HG02885 (cell line): ENCODE measurements at regions not wholly inside any gene's neighbourhood (a gene's known extent, or its start where the extent isn't known, plus 50 kb on each side); places are given as distances from the start of the nearest gene placed in this dataset.
A peak's percentile ranks its signal among the peaks of the same experiment; 100 is the strongest.

Experiments used
- ATAC-seq: cut with Tn5 transposase; IDR thresholded peaks from one replicate; pipeline ENCODE4 v1.9.1; 2021; ENCODE audit warnings: mild to moderate bottlenecking; ENCODE audit not compliant: unreplicated experiment, poor library complexity

- ATAC-seq = no peak
Observed at GRCh38 chr4:115749404-115749803, 636.0 kb upstream of the NDST4 start.

- ATAC-seq = no peak
Observed at GRCh38 chr4:115740806-115741205, 627.4 kb upstream of the NDST4 start.

- no peak for ATAC-seq
Observed at GRCh38 chr4:115729739-115730266, 616.4 kb upstream of the NDST4 start.

GRCh38 chr4:115723621-115724020 is 610.2 kb upstream of the NDST4 start:
- no peak for ATAC-seq

GRCh38 chr4:115720611-115721010 is 607.2 kb upstream of the NDST4 start:
- no peak for ATAC-seq

GRCh38 chr4:115711575-115711974 is 598.2 kb upstream of the NDST4 start:
- ATAC-seq = no peak

- ATAC-seq = peak; percentile 60
Observed at GRCh38 chr4:115688961-115689360, 575.5 kb upstream of the NDST4 start.

GRCh38 chr4:115687052-115687755 is 573.8 kb upstream of the NDST4 start:
- ATAC-seq = no peak

GRCh38 chr4:115678425-115678941 is 565.1 kb upstream of the NDST4 start:
- no peak for ATAC-seq

- ATAC-seq = no peak
Observed at GRCh38 chr4:115675719-115676118, 562.3 kb upstream of the NDST4 start.

- ATAC-seq = no peak
Observed at GRCh38 chr4:115674485-115674884, 561.1 kb upstream of the NDST4 start.

- ATAC-seq = no peak
Observed at GRCh38 chr4:115671581-115671980, 558.2 kb upstream of the NDST4 start.

- no peak for ATAC-seq
Observed at GRCh38 chr4:115670930-115671329, 557.5 kb upstream of the NDST4 start.

- no peak for ATAC-seq
Observed at GRCh38 chr4:115668396-115668795, 555.0 kb upstream of the NDST4 start.

GRCh38 chr4:115664285-115664684 is 550.9 kb upstream of the NDST4 start:
- no peak for ATAC-seq

- no peak for ATAC-seq
Observed at GRCh38 chr4:115660465-115660864, 547.0 kb upstream of the NDST4 start.

GRCh38 chr4:115657991-115658650 is 544.7 kb upstream of the NDST4 start:
- ATAC-seq = no peak

- ATAC-seq = no peak
Observed at GRCh38 chr4:115655626-115656025, 542.2 kb upstream of the NDST4 start.

- ATAC-seq = no peak
Observed at GRCh38 chr4:115648786-115649185, 535.4 kb upstream of the NDST4 start.

GRCh38 chr4:115629270-115629669 is 515.9 kb upstream of the NDST4 start:
- no peak for ATAC-seq

GRCh38 chr4:115609631-115610030 is 496.2 kb upstream of the NDST4 start:
- ATAC-seq = no peak

GRCh38 chr4:115607311-115607710 is 493.9 kb upstream of the NDST4 start:
- no peak for ATAC-seq
